GM23338 (cell line): ENCODE measurements at regions not wholly inside any gene's neighbourhood (a gene's known extent, or its start where the extent isn't known, plus 50 kb on each side); places are given as distances from the start of the nearest gene placed in this dataset.

ENCODE experiments used
- ATAC-seq: fragments of 200-7000 bp; cut with Tn5 transposase; 3 replicates; pipeline ENCODE4 v1.9.1; 2020
- DNase-seq: peaks from one replicate; pipeline ENCODE4 v3.0.0-alpha.2; 2015; ENCODE audit warnings: low spot score
- H2AFZ ChIP-seq: fragments of 200-600 bp; sonication (generic); 2 replicates; pipeline ENCODE4 v1.8.0; 2016; ENCODE audit warnings: antibody characterized with exemption, mild to moderate bottlenecking, moderate library complexity
- H3F3A ChIP-seq: fragments of 200-600 bp; sonication (generic); replicated peaks from 2 replicates; pipeline ENCODE4 v1.8.0; 2017; ENCODE audit warnings: antibody characterized with exemption, mixed run types, low read depth
- H3K27ac ChIP-seq: fragments of 200-600 bp; sonication (generic); 2 replicates; pipeline ENCODE4 v1.6.1; 2016; ENCODE audit warnings: low read depth
- H3K27me3 ChIP-seq: fragments of 200-600 bp; sonication (generic); 2 replicates; pipeline ENCODE4 v1.8.0; 2016; ENCODE audit warnings: mild to moderate bottlenecking, mixed run types, moderate library complexity; ENCODE audit not compliant: insufficient read depth
- H3K36me3 ChIP-seq: fragments of 200-600 bp; sonication (generic); 2 replicates; pipeline ENCODE4 v1.8.0; 2016; ENCODE audit warnings: mild to moderate bottlenecking; ENCODE audit not compliant: insufficient read depth
- H3K4me1 ChIP-seq: fragments of 200-600 bp; sonication (generic); 2 replicates; pipeline ENCODE4 v1.8.0; 2016; ENCODE audit warnings: mild to moderate bottlenecking, moderate library complexity; ENCODE audit not compliant: insufficient read depth
- H3K4me2 ChIP-seq: fragments of 200-600 bp; sonication (generic); 2 replicates; pipeline ENCODE4 v1.7.1; 2017; ENCODE audit warnings: mixed run types
- H3K4me3 ChIP-seq: fragments of 200-600 bp; sonication (generic); 2 replicates; pipeline ENCODE4 v1.6.1; 2016; ENCODE audit warnings: mixed run types
- H3K79me2 ChIP-seq: fragments of 200-600 bp; sonication (generic); replicated peaks from 2 replicates; pipeline ENCODE4 v1.8.0; 2017; ENCODE audit warnings: mild to moderate bottlenecking; ENCODE audit not compliant: insufficient read depth
- H3K9me2 ChIP-seq: fragments of 200-600 bp; sonication (generic); 2 replicates; pipeline ENCODE4 v1.8.0; 2017; ENCODE audit not compliant: insufficient read depth
- H4K20me1 ChIP-seq: fragments of 200-600 bp; sonication (generic); replicated peaks from 2 replicates; pipeline ENCODE4 v1.8.0; 2017; ENCODE audit warnings: mild to moderate bottlenecking; ENCODE audit not compliant: insufficient read depth
- H3K27ac Mint-ChIP-seq: 2 replicates; pipeline ENCODE4 v1.8.0; 2020; ENCODE audit warnings: inconsistent platforms, mild to moderate bottlenecking, moderate library complexity, mixed read lengths
- H3K27me3 Mint-ChIP-seq: 3 replicates; pipeline ENCODE4 v1.8.0; 2022; ENCODE audit warnings: low read depth, mild to moderate bottlenecking, moderate library complexity, mixed read lengths, inconsistent platforms; ENCODE audit not compliant: insufficient read depth, poor library complexity
- H3K36me3 Mint-ChIP-seq: 3 replicates; pipeline ENCODE4 v1.8.0; 2021; ENCODE audit warnings: low read depth, mild to moderate bottlenecking, inconsistent platforms, moderate library complexity, mixed read lengths
- H3K4me1 Mint-ChIP-seq: 3 replicates; pipeline ENCODE4 v1.8.0; 2020; ENCODE audit warnings: mild to moderate bottlenecking, inconsistent platforms, mixed read lengths
- H3K4me3 Mint-ChIP-seq: 3 replicates; pipeline ENCODE4 v1.8.0; 2021; ENCODE audit warnings: moderate library complexity, mild to moderate bottlenecking, inconsistent platforms, mixed read lengths
- H3K9me3 Mint-ChIP-seq: 3 replicates; pipeline ENCODE4 v1.8.0; 2020; ENCODE audit warnings: moderate library complexity, mild to moderate bottlenecking, inconsistent platforms, mixed read lengths
- CREB1 ChIP-seq: fragments of 250-450 bp; sonication (Bioruptor Pico); IDR thresholded peaks from 2 replicates; pipeline ENCODE4 v1.5.0; 2020; ENCODE audit warnings: low read depth, mild to moderate bottlenecking, moderate library complexity
- JUNB ChIP-seq: IDR thresholded peaks from one replicate; pipeline ENCODE4 v1.6.1; 2016; ENCODE audit warnings: antibody characterized with exemption; ENCODE audit not compliant: unreplicated experiment
- NANOG ChIP-seq: IDR thresholded peaks from 2 replicates; pipeline ENCODE4 v1.6.1; 2016; ENCODE audit warnings: antibody characterized with exemption, borderline replicate concordance
- ZNF114 ChIP-seq: fragments of 250-450 bp; sonication (Bioruptor Pico); IDR thresholded peaks from 2 replicates; pipeline ENCODE4 v1.5.0; 2020; ENCODE audit warnings: mild to moderate bottlenecking, moderate library complexity
- ZNF331 ChIP-seq: fragments of 250-450 bp; sonication (Bioruptor Pico); IDR thresholded peaks from 2 replicates; pipeline ENCODE4 v1.5.0; 2020; ENCODE audit warnings: low read depth, mild to moderate bottlenecking, moderate library complexity
- TF ChIP-seq, protein P1 (sequence below): fragments of 250-450 bp; sonication (Bioruptor Pico); IDR thresholded peaks from 2 replicates; pipeline ENCODE4 v1.5.0; 2020; ENCODE audit warnings: mild to moderate bottlenecking, moderate library complexity

DNA sequence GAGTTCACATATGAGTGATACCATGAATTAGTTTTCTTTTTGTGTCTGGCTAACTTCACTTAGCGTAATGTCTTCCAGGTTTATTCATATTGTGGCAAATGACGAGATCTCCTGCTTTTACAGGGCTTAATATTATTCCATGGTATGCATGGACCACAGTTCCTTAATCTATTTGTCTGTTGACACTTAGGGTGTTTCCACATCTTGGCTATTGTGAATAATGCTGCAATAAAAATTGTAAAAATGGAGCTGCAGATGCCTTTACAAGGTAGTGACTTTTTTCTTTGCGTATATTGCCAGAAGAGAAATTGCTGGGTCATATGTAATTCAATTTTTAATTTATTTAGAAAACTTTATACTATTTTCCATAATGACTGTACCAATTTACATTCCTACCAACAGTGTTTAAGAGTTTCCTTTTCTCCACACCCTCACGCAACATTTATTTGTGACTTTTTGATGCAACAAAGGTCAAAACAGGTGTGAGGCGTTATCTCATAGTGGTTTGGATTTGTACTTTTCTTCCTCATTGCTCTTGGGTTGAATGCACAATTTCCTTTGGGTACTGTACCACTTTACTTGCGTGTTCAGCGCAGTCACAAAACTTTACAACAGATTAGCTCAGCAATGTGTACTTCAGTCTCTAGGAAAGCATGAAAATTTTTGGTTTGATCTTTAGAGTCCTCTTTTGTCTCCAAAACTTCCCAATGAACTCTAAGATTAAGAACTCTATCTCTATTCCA, 240.8 kb downstream of the PPARGC1A start (continued):
- TF ChIP-seq, protein P1, sequence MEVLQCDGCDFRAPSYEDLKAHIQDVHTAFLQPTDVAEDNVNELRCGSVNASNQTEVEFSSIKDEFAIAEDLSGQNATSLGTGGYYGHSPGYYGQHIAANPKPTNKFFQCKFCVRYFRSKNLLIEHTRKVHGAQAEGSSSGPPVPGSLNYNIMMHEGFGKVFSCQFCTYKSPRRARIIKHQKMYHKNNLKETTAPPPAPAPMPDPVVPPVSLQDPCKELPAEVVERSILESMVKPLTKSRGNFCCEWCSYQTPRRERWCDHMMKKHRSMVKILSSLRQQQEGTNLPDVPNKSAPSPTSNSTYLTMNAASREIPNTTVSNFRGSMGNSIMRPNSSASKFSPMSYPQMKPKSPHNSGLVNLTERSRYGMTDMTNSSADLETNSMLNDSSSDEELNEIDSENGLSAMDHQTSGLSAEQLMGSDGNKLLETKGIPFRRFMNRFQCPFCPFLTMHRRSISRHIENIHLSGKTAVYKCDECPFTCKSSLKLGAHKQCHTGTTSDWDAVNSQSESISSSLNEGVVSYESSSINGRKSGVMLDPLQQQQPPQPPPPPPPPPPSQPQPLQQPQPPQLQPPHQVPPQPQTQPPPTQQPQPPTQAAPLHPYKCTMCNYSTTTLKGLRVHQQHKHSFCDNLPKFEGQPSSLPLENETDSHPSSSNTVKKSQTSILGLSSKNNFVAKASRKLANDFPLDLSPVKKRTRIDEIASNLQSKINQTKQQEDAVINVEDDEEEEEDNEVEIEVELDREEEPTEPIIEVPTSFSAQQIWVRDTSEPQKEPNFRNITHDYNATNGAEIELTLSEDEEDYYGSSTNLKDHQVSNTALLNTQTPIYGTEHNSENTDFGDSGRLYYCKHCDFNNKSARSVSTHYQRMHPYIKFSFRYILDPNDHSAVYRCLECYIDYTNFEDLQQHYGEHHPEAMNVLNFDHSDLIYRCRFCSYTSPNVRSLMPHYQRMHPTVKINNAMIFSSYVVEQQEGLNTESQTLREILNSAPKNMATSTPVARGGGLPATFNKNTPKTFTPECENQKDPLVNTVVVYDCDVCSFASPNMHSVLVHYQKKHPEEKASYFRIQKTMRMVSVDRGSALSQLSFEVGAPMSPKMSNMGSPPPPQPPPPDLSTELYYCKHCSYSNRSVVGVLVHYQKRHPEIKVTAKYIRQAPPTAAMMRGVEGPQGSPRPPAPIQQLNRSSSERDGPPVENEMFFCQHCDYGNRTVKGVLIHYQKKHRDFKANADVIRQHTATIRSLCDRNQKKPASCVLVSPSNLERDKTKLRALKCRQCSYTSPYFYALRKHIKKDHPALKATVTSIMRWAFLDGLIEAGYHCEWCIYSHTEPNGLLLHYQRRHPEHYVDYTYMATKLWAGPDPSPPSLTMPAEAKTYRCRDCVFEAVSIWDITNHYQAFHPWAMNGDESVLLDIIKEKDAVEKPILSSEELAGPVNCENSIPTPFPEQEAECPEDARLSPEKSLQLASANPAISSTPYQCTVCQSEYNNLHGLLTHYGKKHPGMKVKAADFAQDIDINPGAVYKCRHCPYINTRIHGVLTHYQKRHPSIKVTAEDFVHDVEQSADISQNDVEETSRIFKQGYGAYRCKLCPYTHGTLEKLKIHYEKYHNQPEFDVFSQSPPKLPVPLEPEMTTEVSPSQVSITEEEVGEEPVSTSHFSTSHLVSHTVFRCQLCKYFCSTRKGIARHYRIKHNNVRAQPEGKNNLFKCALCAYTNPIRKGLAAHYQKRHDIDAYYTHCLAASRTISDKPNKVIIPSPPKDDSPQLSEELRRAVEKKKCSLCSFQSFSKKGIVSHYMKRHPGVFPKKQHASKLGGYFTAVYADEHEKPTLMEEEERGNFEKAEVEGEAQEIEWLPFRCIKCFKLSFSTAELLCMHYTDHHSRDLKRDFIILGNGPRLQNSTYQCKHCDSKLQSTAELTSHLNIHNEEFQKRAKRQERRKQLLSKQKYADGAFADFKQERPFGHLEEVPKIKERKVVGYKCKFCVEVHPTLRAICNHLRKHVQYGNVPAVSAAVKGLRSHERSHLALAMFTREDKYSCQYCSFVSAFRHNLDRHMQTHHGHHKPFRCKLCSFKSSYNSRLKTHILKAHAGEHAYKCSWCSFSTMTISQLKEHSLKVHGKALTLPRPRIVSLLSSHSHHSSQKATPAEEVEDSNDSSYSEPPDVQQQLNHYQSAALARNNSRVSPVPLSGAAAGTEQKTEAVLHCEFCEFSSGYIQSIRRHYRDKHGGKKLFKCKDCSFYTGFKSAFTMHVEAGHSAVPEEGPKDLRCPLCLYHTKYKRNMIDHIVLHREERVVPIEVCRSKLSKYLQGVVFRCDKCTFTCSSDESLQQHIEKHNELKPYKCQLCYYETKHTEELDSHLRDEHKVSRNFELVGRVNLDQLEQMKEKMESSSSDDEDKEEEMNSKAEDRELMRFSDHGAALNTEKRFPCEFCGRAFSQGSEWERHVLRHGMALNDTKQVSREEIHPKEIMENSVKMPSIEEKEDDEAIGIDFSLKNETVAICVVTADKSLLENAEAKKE (CRISPR knock-in tag): no peak
- TF ChIP-seq JUNB (no peak), NANOG (no peak), ZNF114 (CRISPR knock-in tag) (no peak)

DNA sequence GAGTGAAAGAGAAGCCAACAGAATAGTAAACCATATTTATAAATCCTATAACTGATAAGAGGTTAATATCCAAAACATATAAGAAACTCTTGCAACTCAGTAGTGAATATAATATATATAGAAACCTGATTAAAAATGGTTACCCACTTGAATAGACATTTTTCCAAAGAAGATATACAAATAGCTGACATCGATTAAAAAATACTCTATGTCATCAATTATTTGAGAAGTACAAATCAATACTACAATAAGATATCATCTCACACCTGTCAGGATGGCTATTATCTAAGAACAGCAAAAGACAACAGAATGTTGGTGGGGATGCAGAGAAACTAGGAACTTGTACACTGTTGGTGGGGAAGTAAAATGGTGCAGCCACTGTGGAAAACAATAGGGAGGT, 254.4 kb downstream of the PPARGC1A start:
- Mint-ChIP-seq H3K36me3 (no peaks in the 10 kb centered on the region), H3K27me3 (no peaks in the 10 kb centered on the region), H3K9me3 (no peaks in the 10 kb centered on the region), H3K4me3 (no peak overlapping the region), H3K4me1 (peaks cover 6% of the 10 kb centered on the region), H3K27ac (no peak overlapping the region)
- DNase-seq (no peak), ATAC-seq (no peak)
- 0 out of 2 replicates have a peak, but pooled peaks cover 4% of the 10 kb centered on the region for H3K9me2 ChIP-seq
- H3K4me2 ChIP-seq: no peak overlapping the region
- no peak overlapping the region for H3K27ac ChIP-seq
- no peaks in the 10 kb centered on the region for H3K27me3 ChIP-seq
- H3K79me2 ChIP-seq: no peaks in the 10 kb centered on the region
- no peak overlapping the region for H3K4me3 ChIP-seq
- no peaks in the 10 kb centered on the region for H3F3A ChIP-seq
- H3K36me3 ChIP-seq: no peaks in the 10 kb centered on the region
- H4K20me1 ChIP-seq: no peaks in the 10 kb centered on the region
- H3K4me1 ChIP-seq: 0 out of 2 replicates have a peak, but pooled peaks cover 13% of the 10 kb centered on the region
- H2AFZ ChIP-seq: no peak overlapping the region
- TF ChIP-seq NANOG: no peak
- no peak for TF ChIP-seq ZNF331
- TF ChIP-seq CREB1: no peak
- TF ChIP-seq ZNF114 (CRISPR knock-in tag): no peak
- TF ChIP-seq, protein P1 (CRISPR knock-in tag): no peak
- TF ChIP-seq JUNB: no peak
